ENCODE measurements at regions not wholly inside any gene's neighbourhood (a gene's known extent, or its start where the extent isn't known, plus 50 kb on each side); places are given as distances from the start of the nearest gene placed in this dataset.

- TF ChIP-seq, protein P1, sequence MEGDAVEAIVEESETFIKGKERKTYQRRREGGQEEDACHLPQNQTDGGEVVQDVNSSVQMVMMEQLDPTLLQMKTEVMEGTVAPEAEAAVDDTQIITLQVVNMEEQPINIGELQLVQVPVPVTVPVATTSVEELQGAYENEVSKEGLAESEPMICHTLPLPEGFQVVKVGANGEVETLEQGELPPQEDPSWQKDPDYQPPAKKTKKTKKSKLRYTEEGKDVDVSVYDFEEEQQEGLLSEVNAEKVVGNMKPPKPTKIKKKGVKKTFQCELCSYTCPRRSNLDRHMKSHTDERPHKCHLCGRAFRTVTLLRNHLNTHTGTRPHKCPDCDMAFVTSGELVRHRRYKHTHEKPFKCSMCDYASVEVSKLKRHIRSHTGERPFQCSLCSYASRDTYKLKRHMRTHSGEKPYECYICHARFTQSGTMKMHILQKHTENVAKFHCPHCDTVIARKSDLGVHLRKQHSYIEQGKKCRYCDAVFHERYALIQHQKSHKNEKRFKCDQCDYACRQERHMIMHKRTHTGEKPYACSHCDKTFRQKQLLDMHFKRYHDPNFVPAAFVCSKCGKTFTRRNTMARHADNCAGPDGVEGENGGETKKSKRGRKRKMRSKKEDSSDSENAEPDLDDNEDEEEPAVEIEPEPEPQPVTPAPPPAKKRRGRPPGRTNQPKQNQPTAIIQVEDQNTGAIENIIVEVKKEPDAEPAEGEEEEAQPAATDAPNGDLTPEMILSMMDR (IDR thresholded peaks at IDR 0.05; ENCODE audit: borderline replicate concordance, insufficient read depth, low read depth, low read length): no peak
- no peak overlapping the region for H3K4me3 ChIP-seq (ENCODE audit: low read depth, low read length)
Observed at GRCh38 chr14:45633220-45633984, 380.4 kb upstream of the MIS18BP1 start.

- TF ChIP-seq, protein P1 (IDR thresholded peaks at IDR 0.05; ENCODE audit: borderline replicate concordance, insufficient read depth, low read depth, low read length): no peak
- no peak overlapping the region for H3K4me3 ChIP-seq (ENCODE audit: low read depth, low read length)
Observed at GRCh38 chr14:45621731-45622130, 368.7 kb upstream of the MIS18BP1 start.

DNA sequence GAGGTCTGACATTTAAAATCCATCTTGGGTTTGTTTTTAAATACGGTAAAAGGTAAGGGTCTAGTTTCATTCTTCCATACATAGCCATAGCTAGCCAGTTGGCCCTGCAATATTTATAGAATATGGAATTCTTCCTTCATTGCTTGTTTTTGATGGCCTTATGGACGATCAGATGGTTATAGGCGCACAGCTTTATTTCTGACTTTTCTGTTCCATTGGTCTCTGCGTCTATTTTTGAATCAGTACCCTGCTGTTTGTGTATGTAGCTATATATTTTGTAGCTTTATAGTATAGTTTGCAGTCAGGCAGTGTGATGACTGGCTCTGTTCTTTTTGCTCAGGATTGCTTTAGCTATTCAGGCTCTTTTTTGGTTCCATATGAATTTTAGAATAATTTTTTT lies 366.8 kb upstream of the MIS18BP1 start:
- no peak overlapping the region for H3K4me3 ChIP-seq (ENCODE audit: low read depth, low read length)
- TF ChIP-seq, protein P1 (IDR thresholded peaks at IDR 0.05; ENCODE audit: borderline replicate concordance, insufficient read depth, low read depth, low read length): no peak

GRCh38 chr14:45610318-45610717 lies 357.3 kb upstream of the MIS18BP1 start:
- TF ChIP-seq, protein P1 (IDR thresholded peaks at IDR 0.05; ENCODE audit: borderline replicate concordance, insufficient read depth, low read depth, low read length): no peak

GRCh38 chr14:45587142-45587541 lies 334.1 kb upstream of the MIS18BP1 start:
- TF ChIP-seq, protein P1 (IDR thresholded peaks at IDR 0.05; ENCODE audit: borderline replicate concordance, insufficient read depth, low read depth, low read length): no peak
- H3K4me3 ChIP-seq (ENCODE audit: low read depth, low read length): no peak overlapping the region

More at GRCh38 chr14:45610318-45610717, 357.3 kb upstream of the MIS18BP1 start:
- H3K4me3 ChIP-seq (ENCODE audit: low read depth, low read length): no peak overlapping the region

GRCh38 chr14:45559626-45560025 lies 306.6 kb upstream of the MIS18BP1 start:
- TF ChIP-seq, protein P1 (IDR thresholded peaks at IDR 0.05; ENCODE audit: borderline replicate concordance, insufficient read depth, low read depth, low read length): no peak
- H3K4me3 ChIP-seq (ENCODE audit: low read depth, low read length): no peak overlapping the region

DNA sequence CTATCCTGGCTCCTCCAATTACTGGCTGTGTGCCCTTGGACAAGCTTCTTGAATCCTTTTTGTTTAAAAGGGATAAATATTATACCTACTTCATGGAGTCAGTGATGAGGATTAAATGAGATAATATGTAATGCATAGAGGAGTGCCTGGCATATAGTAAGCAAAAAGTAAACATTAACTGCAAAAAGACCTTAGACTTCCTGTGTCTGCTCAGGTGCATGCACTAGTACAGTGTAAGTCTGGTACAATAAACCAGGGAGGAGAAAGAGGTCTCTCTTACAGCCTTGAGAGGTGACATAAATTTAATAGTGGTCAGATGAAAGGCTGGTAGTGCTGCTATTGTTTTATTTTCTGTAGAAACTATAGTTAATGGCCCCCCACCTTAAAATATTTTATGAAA lies 305.2 kb upstream of the MIS18BP1 start:
- TF ChIP-seq, protein P1 (IDR thresholded peaks at IDR 0.05; ENCODE audit: borderline replicate concordance, insufficient read depth, low read depth, low read length): no peak

More for the DNA sequence above, 305.2 kb upstream of the MIS18BP1 start:
- no peak overlapping the region for H3K4me3 ChIP-seq (ENCODE audit: low read depth, low read length)

Measured in GM12875 (cell line).